WTC11 (cell line): ENCODE measurements at regions not wholly inside any gene's neighbourhood (a gene's known extent, or its start where the extent isn't known, plus 50 kb on each side); places are given as distances from the start of the nearest gene placed in this dataset.
A peak's percentile ranks its signal among the peaks of the same experiment; 100 is the strongest.

ENCODE experiments used
- ATAC-seq: fragments of 200-7000 bp; cut with Tn5 transposase; 2 replicates; pipeline ENCODE4 v1.10.0; 2021; ENCODE audit warnings: mild to moderate bottlenecking, moderate library complexity
- CTCF ChIA-PET: fragments of 300-600 bp; sonication (Branson Sonifier 250); formaldehyde crosslinking; loops from one replicate; lab custom pipeline; 2021; ENCODE audit warnings: antibody characterized with exemption; lab: Charles Lee
- POLR2A ChIA-PET: fragments of 350-600 bp; sonication (Branson Sonifier 250); formaldehyde crosslinking; loops from one replicate; lab custom pipeline; 2021; ENCODE audit warnings: antibody characterized with exemption; lab: Charles Lee
- DNase-seq: peaks from one replicate; pipeline ENCODE4 v3.0.0; 2021; ENCODE audit warnings: low spot score
- H3K27ac Mint-ChIP-seq: 2 replicates; pipeline ENCODE4 v1.8.0; 2021; ENCODE audit warnings: mixed read lengths
- H3K27me3 Mint-ChIP-seq: 2 replicates; pipeline ENCODE4 v1.8.0; 2021; ENCODE audit warnings: low read depth, mild to moderate bottlenecking, moderate library complexity, mixed read lengths
- H3K36me3 Mint-ChIP-seq: 2 replicates; pipeline ENCODE4 v1.8.0; 2021; ENCODE audit warnings: mixed read lengths
- H3K4me1 Mint-ChIP-seq: 2 replicates; pipeline ENCODE4 v1.8.0; 2022; ENCODE audit warnings: mixed read lengths
- H3K4me3 Mint-ChIP-seq: 2 replicates; pipeline ENCODE4 v1.8.0; 2021; ENCODE audit warnings: mild to moderate bottlenecking, moderate library complexity, mixed read lengths
- H3K9me3 Mint-ChIP-seq: 2 replicates; pipeline ENCODE4 v1.8.0; 2021; ENCODE audit warnings: mixed read lengths
- AR ChIP-seq: fragments of 250-450 bp; sonication (Bioruptor Pico); IDR thresholded peaks from 2 replicates; pipeline ENCODE4 v1.9.0; 2021; ENCODE audit warnings: mild to moderate bottlenecking
- CBFB ChIP-seq: sonication (generic); formaldehyde crosslinking; IDR thresholded peaks from 2 replicates; pipeline ENCODE4 v1.8.1; 2022; ENCODE audit warnings: mild to moderate bottlenecking, low read depth, missing genetic modification reagents
- CDX4 ChIP-seq: fragments of 250-450 bp; sonication (Bioruptor Pico); IDR thresholded peaks from 2 replicates; pipeline ENCODE4 v1.9.0; 2021; ENCODE audit warnings: moderate library complexity, mild to moderate bottlenecking, inconsistent platforms, borderline replicate concordance
- E2F1 ChIP-seq: sonication (generic); formaldehyde crosslinking; IDR thresholded peaks from 2 replicates; pipeline ENCODE4 v1.8.0; 2022; ENCODE audit warnings: mild to moderate bottlenecking, missing genetic modification reagents
- FOXP4 ChIP-seq: sonication (generic); formaldehyde crosslinking; IDR thresholded peaks from 2 replicates; pipeline ENCODE4 v1.8.0; 2022; ENCODE audit warnings: mild to moderate bottlenecking, missing genetic modification reagents
- NFYB ChIP-seq: sonication (generic); formaldehyde crosslinking; conservative IDR thresholded peaks from 2 replicates; pipeline ENCODE4 v1.8.0; 2022; ENCODE audit warnings: low read depth, missing genetic modification reagents
- NR1H2 ChIP-seq: sonication (generic); formaldehyde crosslinking; IDR thresholded peaks from 2 replicates; pipeline ENCODE4 v1.9.0; 2021; ENCODE audit warnings: mild to moderate bottlenecking, moderate library complexity, missing genetic modification reagents
- NR2C2 ChIP-seq: sonication (generic); formaldehyde crosslinking; IDR thresholded peaks from 2 replicates; pipeline ENCODE4 v1.8.0; 2022; ENCODE audit warnings: mild to moderate bottlenecking, missing genetic modification reagents
- OVOL2 ChIP-seq: fragments of 250-450 bp; sonication (Bioruptor Pico); IDR thresholded peaks from 2 replicates; pipeline ENCODE4 v1.9.0; 2021; ENCODE audit warnings: mild to moderate bottlenecking, borderline replicate concordance
- PREB ChIP-seq: sonication (generic); formaldehyde crosslinking; IDR thresholded peaks from 2 replicates; pipeline ENCODE4 v1.8.1; 2022; ENCODE audit warnings: mild to moderate bottlenecking, missing genetic modification reagents, moderate library complexity, borderline replicate concordance
- SMAD4 ChIP-seq: sonication (generic); formaldehyde crosslinking; IDR thresholded peaks from 2 replicates; pipeline ENCODE4 v1.8.0; 2022; ENCODE audit warnings: mild to moderate bottlenecking, missing genetic modification reagents
- SP1 ChIP-seq: sonication (generic); formaldehyde crosslinking; conservative IDR thresholded peaks from 2 replicates; pipeline ENCODE4 v1.8.1; 2022; ENCODE audit warnings: missing genetic modification reagents
- ZNF281 ChIP-seq: sonication (generic); formaldehyde crosslinking; IDR thresholded peaks from 2 replicates; pipeline ENCODE4 v1.8.0; 2023; ENCODE audit warnings: mild to moderate bottlenecking, missing genetic modification reagents
- ZNF317 ChIP-seq: sonication (generic); formaldehyde crosslinking; IDR thresholded peaks from 2 replicates; pipeline ENCODE4 v1.8.1; 2023; ENCODE audit warnings: low read depth, mild to moderate bottlenecking, moderate library complexity, missing genetic modification reagents, borderline replicate concordance
- ZNF512 ChIP-seq: sonication (generic); formaldehyde crosslinking; IDR thresholded peaks from 2 replicates; pipeline ENCODE4 v1.8.1; 2022; ENCODE audit warnings: missing genetic modification reagents, borderline replicate concordance
- ZSCAN18 ChIP-seq: fragments of 250-450 bp; sonication (Bioruptor Pico); IDR thresholded peaks from 2 replicates; pipeline ENCODE4 v2.1.2; 2022; ENCODE audit warnings: mild to moderate bottlenecking, moderate library complexity

- TF ChIP-seq ZNF281 (CRISPR knock-in tag) (no peak), NFYB (CRISPR knock-in tag) (no peak), E2F1 (CRISPR knock-in tag) (no peak), ZNF512 (CRISPR knock-in tag) (no peak), CDX4 (CRISPR knock-in tag) (no peak), SMAD4 (CRISPR knock-in tag) (no peak), ZSCAN18 (no peak), PREB (CRISPR knock-in tag) (no peak), CBFB (CRISPR knock-in tag) (no peak), OVOL2 (CRISPR knock-in tag) (no peak)
- TF ChIP-seq, all 79 proteins: peak for 0
- DNase-seq (no peak), ATAC-seq (no peak)
- Mint-ChIP-seq H3K27ac (no peak overlapping the region), H3K36me3 (no peaks in the 10 kb centered on the region), H3K4me1 (no peaks in the 10 kb centered on the region; the same call in 1 of the 2 replicates), H3K4me3 (no peak overlapping the region), H3K27me3 (no peaks in the 10 kb centered on the region), H3K9me3 (peaks cover 5% of the 10 kb centered on the region)
- POLR2A ChIA-PET: no interaction called here
- CTCF ChIA-PET: no interaction called here
Measured at GRCh38 chr13:69077267-69077666, 1030.4 kb upstream of the ATXN8OS start.

- ATAC-seq (no peak), DNase-seq (no peak)
- Mint-ChIP-seq H3K4me3 (no peak overlapping the region), H3K4me1 (peaks cover 16% of the 10 kb centered on the region), H3K27me3 (no peaks in the 10 kb centered on the region), H3K36me3 (no peaks in the 10 kb centered on the region), H3K27ac (peak overlapping the region; percentile 82), H3K9me3 (peaks cover 5% of the 10 kb centered on the region)
- ChIA-PET POLR2A (no interaction called here), CTCF (no interaction called here)
- TF ChIP-seq NR1H2 (no peak), ZNF281 (CRISPR knock-in tag) (no peak), SP1 (CRISPR knock-in tag) (no peak), SMAD4 (CRISPR knock-in tag) (no peak), ZNF317 (CRISPR knock-in tag) (no peak), FOXP4 (CRISPR knock-in tag) (no peak), NR2C2 (CRISPR knock-in tag) (no peak), AR (CRISPR knock-in tag) (no peak)
Measured at GRCh38 chr13:69069554-69070133, 1038.0 kb upstream of the ATXN8OS start.
